ENCODE measurements at regions not wholly inside any gene's neighbourhood (a gene's known extent, or its start where the extent isn't known, plus 50 kb on each side); places are given as distances from the start of the nearest gene placed in this dataset.

DNA sequence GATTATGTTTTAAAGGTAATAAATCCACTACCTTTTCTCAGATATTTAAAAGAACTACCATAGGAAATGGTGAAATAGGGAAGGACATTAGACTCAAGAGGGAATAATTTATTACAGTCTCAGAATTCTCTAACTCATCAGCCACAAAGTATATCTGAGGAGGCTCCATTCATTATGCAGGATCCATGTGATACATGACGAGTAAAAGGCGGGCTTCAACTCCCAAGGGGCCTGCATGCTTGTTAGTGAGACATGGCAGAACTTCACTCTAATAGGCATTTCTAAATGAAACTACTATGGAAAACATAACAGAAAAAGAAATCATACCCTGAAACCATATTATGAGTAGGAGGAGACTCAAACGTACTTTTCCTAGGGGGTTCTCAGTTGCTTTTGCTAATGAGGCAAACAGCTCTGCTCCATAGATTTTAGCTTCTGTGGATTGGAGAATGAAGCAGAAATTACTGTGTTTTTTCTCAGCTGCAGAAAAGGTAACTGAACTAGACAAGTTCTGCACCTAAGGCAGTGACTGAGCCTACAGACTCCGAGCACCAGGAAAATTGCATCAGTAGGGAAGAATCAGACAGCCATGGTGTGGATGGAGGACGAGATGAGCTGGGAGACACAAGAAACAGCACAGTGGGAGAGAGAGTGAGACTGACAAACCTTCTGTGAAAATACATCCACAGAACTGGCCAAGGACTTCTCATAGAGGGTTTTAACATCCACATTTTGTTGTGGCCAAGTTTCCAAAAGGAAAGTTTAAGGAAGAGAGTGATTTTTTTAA, 254.6 kb upstream of the PRDM1 start:
- no peak for DNase-seq (ENCODE audit: low read depth)
- TF ChIP-seq, protein P1, sequence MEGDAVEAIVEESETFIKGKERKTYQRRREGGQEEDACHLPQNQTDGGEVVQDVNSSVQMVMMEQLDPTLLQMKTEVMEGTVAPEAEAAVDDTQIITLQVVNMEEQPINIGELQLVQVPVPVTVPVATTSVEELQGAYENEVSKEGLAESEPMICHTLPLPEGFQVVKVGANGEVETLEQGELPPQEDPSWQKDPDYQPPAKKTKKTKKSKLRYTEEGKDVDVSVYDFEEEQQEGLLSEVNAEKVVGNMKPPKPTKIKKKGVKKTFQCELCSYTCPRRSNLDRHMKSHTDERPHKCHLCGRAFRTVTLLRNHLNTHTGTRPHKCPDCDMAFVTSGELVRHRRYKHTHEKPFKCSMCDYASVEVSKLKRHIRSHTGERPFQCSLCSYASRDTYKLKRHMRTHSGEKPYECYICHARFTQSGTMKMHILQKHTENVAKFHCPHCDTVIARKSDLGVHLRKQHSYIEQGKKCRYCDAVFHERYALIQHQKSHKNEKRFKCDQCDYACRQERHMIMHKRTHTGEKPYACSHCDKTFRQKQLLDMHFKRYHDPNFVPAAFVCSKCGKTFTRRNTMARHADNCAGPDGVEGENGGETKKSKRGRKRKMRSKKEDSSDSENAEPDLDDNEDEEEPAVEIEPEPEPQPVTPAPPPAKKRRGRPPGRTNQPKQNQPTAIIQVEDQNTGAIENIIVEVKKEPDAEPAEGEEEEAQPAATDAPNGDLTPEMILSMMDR (conservative IDR thresholded peaks at IDR 0.05; ENCODE audit: low read depth, low read length): no peak

DNA sequence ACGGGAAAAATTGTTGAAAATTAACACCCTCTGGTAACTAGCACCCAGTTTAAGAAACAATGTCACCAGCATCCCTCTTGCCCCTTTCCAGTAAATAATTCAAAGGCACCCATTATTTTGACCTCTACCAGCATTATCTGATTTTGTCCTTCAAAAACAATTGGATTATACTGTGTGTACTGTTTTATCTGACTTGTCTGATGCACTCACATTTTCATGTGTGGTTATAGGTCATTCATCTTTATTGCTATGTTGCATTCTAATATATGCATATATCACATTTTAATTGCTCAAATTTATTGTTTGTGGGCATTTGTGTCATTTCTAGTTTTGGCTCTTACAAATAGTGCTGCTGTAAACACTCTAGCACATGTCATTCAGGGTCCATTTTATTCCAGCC, 260.9 kb upstream of the PRDM1 start:
- DNase-seq (ENCODE audit: low read depth): no peak
- TF ChIP-seq, protein P1 (conservative IDR thresholded peaks at IDR 0.05; ENCODE audit: low read depth, low read length): no peak

More for the DNA sequence above, 254.6 kb upstream of the PRDM1 start:
- no peak overlapping the region for H3K4me3 ChIP-seq (ENCODE audit: low read length)

DNA sequence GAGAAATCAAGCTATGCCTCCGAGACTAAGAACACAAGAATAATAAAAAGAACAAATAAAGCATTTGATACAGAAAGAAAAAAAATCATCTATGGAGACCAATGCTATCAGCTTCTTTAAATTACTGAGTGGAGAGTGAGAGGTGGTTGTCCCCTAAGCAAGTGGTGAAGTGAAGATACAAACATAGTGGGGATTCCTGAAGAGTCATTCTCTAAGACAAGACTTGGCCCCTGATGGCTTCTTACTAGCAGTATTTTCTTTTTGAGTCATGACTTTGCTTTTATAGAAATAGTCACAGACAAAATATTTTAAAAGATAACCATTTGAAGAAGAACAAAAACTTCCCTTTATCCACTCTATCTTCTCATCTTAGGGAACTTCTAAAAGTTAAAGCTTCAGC, 261.4 kb upstream of the PRDM1 start:
- TF ChIP-seq, protein P1 (conservative IDR thresholded peaks at IDR 0.05; ENCODE audit: low read depth, low read length): no peak
- no peak overlapping the region for H3K4me3 ChIP-seq (ENCODE audit: low read length)
- no peak for DNase-seq (ENCODE audit: low read depth)

More for the DNA sequence above, 260.9 kb upstream of the PRDM1 start:
- H3K4me3 ChIP-seq (ENCODE audit: low read length): no peak overlapping the region

DNA sequence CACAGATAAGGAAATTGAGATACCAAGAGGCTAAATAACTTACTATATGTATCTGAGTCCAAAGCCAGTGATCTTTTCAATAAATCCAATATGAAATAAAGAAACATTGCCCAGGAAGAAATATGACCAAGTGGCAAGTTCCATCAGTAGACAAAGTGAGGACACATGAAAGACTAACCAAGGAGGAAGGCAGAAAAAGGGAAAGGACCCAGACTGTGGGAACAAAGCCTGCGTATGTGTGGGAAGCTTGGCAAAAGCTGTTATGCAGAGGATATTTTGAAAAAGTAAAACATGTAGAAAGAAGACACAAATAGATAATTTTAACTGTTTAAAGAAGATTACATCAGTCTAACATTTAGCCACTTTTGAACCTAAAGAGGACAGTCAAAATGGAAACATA, 264.4 kb upstream of the PRDM1 start:
- TF ChIP-seq, protein P1 (conservative IDR thresholded peaks at IDR 0.05; ENCODE audit: low read depth, low read length): no peak

DNA sequence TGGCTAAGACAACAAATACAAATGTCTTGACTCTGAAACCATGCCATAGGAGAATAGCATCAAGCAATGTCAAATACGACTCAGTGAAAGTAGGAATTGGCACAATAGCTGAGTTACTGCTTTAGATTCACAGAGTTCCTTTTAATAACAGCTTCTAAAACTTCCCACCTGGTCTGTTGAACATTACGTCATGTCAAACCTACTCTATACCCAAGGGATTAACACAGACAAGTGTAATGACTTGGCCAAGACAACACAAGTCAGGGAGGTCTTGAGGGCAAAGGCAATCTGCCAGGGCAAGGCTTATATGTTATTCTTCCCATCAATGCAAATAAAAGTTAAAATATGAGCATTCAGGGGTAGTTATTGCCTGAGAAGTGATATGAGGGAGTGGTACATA, 265.1 kb upstream of the PRDM1 start:
- TF ChIP-seq, protein P1 (conservative IDR thresholded peaks at IDR 0.05; ENCODE audit: low read depth, low read length): no peak
- H3K4me3 ChIP-seq (ENCODE audit: low read length): no peak overlapping the region
- no peak for DNase-seq (ENCODE audit: low read depth)

More for the DNA sequence above, 264.4 kb upstream of the PRDM1 start:
- no peak for DNase-seq (ENCODE audit: low read depth)
- H3K4me3 ChIP-seq (ENCODE audit: low read length): no peak overlapping the region

DNA sequence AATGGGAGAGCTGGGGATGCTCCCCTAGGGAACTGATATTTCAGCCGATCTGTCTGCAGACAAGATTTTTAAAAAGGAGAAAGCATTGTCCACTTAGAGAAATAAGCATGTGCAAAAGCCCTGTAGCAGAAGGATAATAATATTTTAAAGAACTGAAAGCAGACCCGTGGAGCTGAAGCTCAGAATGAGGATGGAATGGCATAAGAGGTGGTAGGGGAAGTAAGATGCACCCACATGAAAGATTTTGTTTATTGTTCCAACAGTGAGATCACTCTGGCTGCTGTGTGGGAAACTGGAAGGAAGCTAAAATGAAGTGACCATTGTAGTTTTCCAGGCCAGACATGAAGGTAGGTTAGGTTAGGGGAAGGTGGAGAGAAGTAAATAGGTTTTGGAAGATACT, 266.4 kb upstream of the PRDM1 start:
- TF ChIP-seq, protein P1 (conservative IDR thresholded peaks at IDR 0.05; ENCODE audit: low read depth, low read length): no peak
- no peak for DNase-seq (ENCODE audit: low read depth)
- H3K4me3 ChIP-seq (ENCODE audit: low read length): no peak overlapping the region

DNA sequence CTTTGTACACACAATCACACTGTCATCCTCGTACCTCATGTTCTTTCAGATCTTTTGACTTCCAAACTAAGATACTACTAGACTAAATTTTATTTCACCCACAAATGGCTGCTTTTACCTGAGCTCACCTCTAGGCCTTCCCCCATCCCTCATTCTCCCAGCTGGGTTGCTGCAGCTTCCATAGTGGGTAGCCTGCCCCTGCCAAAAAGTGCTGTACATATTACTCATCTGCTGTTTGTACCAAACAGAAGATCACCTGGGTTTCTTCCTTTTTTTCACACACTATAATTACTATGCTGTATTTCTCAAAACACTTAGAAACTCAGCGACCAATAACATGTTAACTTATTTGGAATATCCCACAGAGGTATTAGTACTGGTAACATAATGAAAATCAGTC, 267.6 kb upstream of the PRDM1 start:
- no peak overlapping the region for H3K4me3 ChIP-seq (ENCODE audit: low read length)
- TF ChIP-seq, protein P1 (conservative IDR thresholded peaks at IDR 0.05; ENCODE audit: low read depth, low read length): no peak
- DNase-seq (ENCODE audit: low read depth): no peak
